ENCODE measurements at regions not wholly inside any gene's neighbourhood (a gene's known extent, or its start where the extent isn't known, plus 50 kb on each side); places are given as distances from the start of the nearest gene placed in this dataset.

GRCh38 chr15:69793781-69794451 is 303.8 kb downstream of the TLE3 start:
- no peak for TF ChIP-seq EP300 (IDR thresholded peaks at IDR 0.05; ENCODE audit: borderline replicate concordance)
- no peak for TF ChIP-seq CREB1 (IDR thresholded peaks at IDR 0.05; ENCODE audit: low read depth)
- no peak for TF ChIP-seq TAF1 (IDR thresholded peaks at IDR 0.05; ENCODE audit: low read depth)
- TF ChIP-seq, protein P1, sequence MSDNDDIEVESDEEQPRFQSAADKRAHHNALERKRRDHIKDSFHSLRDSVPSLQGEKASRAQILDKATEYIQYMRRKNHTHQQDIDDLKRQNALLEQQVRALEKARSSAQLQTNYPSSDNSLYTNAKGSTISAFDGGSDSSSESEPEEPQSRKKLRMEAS (IDR thresholded peaks at IDR 0.05), result no peak
- no peak for TF ChIP-seq EGR1 (IDR thresholded peaks at IDR 0.05)

Data from Ishikawa (cell line).